ENCODE measurements at regions not wholly inside any gene's neighbourhood (a gene's known extent, or its start where the extent isn't known, plus 50 kb on each side); places are given as distances from the start of the nearest gene placed in this dataset.

DNA sequence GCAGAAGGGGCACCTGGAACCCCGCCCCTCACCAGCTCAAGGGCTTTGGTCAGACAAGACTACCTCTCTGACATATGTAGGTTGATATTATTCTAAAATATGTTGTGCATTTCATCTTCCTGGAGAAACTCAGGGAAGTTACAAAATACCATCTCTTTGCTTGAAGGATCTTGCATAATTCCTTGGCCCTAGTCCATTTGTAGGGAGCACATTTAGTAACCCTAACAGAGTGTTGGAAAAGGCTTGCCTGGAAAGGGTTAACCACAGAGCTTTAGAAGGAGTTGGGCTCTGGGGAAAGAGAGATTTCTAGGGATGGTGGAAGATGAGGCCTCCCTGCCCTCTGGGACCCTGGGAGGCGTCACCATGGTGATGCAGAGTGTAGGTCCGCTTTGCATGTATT is 143.0 kb upstream of the SLC1A4 start:
- no peaks in the 10 kb centered on the region for H3K79me2 ChIP-seq (ENCODE audit: control insufficient read depth, insufficient read depth, low read length)
- POLR2A ChIA-PET: no interaction called here
- BruUV-seq (replicated peaks): no TSS peak
- no peaks in the 10 kb centered on the region for H3K36me3 ChIP-seq (ENCODE audit: control insufficient read depth in 2 of 2, extremely low read depth in 1 of 2, insufficient read depth in 2 of 2, low read length in 2 of 2)
- H2AFZ ChIP-seq (ENCODE audit: low read depth, low read length): no peak overlapping the region
- no peak for DNase-seq (ENCODE audit: low read depth, low spot score)
- no peak for FAIRE-seq
- no peak overlapping the region for H3K4me3 ChIP-seq (replicated peaks in 1 of 3; ENCODE audit: insufficient read depth in 1 of 3, low read depth in 1 of 3, low read length in 3 of 3)
- H3K4me2 ChIP-seq (ENCODE audit: insufficient read depth, low read length): no peak overlapping the region
- no peak overlapping the region for H3K27ac ChIP-seq (ENCODE audit: insufficient read depth, low read depth, low read length)
- H4K20me1 ChIP-seq (replicated peaks; ENCODE audit: control insufficient read depth, extremely low read depth, insufficient read depth, low read length): no peaks in the 10 kb centered on the region
- CTCF ChIA-PET: no interaction called here
- intact Hi-C loops (cut with micrococcal nuclease): no loop called here
- TF ChIP-seq POLR2A (IDR thresholded peaks at IDR 0.05; ENCODE audit: low read depth, low read length) (no peak), EZH2 (IDR thresholded peaks at IDR 0.05; ENCODE audit: borderline replicate concordance, low read depth, low read length, severe bottlenecking) (no peak), GATA2 (IDR thresholded peaks at IDR 0.05; ENCODE audit: insufficient read depth, insufficient read length, low read depth, low read length) (no peak)
- TF ChIP-seq, protein P1, sequence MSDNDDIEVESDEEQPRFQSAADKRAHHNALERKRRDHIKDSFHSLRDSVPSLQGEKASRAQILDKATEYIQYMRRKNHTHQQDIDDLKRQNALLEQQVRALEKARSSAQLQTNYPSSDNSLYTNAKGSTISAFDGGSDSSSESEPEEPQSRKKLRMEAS (IDR thresholded peaks at IDR 0.05; ENCODE audit: insufficient read depth, insufficient read length): no peak
- H3K9ac ChIP-seq (replicated peaks; ENCODE audit: extremely low read depth, insufficient read depth, low read length): no peak overlapping the region
- H3K9me3 ChIP-seq (replicated peaks; ENCODE audit: control insufficient read depth, insufficient read depth, low read length): no peaks in the 10 kb centered on the region
- dilution Hi-C loops (cut with MboI; ENCODE audit: extremely low pct_ligation_motif_present, low sequenced_read_pairs): no loop called here
- no peaks in the 10 kb centered on the region for H3K27me3 ChIP-seq (ENCODE audit: control insufficient read depth in 2 of 2, insufficient read depth in 2 of 2, low read length in 2 of 2)
- H3K9me1 ChIP-seq (replicated peaks; ENCODE audit: control insufficient read depth, extremely low read depth, insufficient read depth, low read length): no peaks in the 10 kb centered on the region
- no peaks in the 10 kb centered on the region for H3K4me1 ChIP-seq (ENCODE audit: control insufficient read depth, extremely low read depth, insufficient read depth, low read length)

GRCh38 chr2:64847930-64848329 is 141.3 kb upstream of the SLC1A4 start:
- no TSS peak for BruUV-seq (replicated peaks)
- DNase-seq (ENCODE audit: low read depth, low spot score) (no peak), FAIRE-seq (peak; percentile 44)
- Histone ChIP-seq H2AFZ (ENCODE audit: low read depth, low read length) (no peak overlapping the region), H3K4me1 (ENCODE audit: control insufficient read depth, extremely low read depth, insufficient read depth, low read length) (no peaks in the 10 kb centered on the region), H4K20me1 (replicated peaks; ENCODE audit: control insufficient read depth, extremely low read depth, insufficient read depth, low read length) (no peaks in the 10 kb centered on the region), H3K9me1 (replicated peaks; ENCODE audit: control insufficient read depth, extremely low read depth, insufficient read depth, low read length) (no peaks in the 10 kb centered on the region), H3K4me2 (ENCODE audit: insufficient read depth, low read length) (no peak overlapping the region), H3K27ac (ENCODE audit: insufficient read depth, low read depth, low read length) (no peak overlapping the region), H3K9ac (replicated peaks; ENCODE audit: extremely low read depth, insufficient read depth, low read length) (no peak overlapping the region), H3K9me3 (replicated peaks; ENCODE audit: control insufficient read depth, insufficient read depth, low read length) (no peaks in the 10 kb centered on the region), H3K4me3 (replicated peaks in 1 of 3; ENCODE audit: insufficient read depth in 1 of 3, low read depth in 1 of 3, low read length in 3 of 3) (no peak overlapping the region), H3K36me3 (ENCODE audit: control insufficient read depth in 2 of 2, extremely low read depth in 1 of 2, insufficient read depth in 2 of 2, low read length in 2 of 2) (no peaks in the 10 kb centered on the region), H3K27me3 (ENCODE audit: control insufficient read depth in 2 of 2, insufficient read depth in 2 of 2, low read length in 2 of 2) (no peaks in the 10 kb centered on the region), H3K79me2 (ENCODE audit: control insufficient read depth, insufficient read depth, low read length) (no peaks in the 10 kb centered on the region)
- POLR2A ChIA-PET: no interaction called here
- dilution Hi-C loops (cut with MboI; ENCODE audit: extremely low pct_ligation_motif_present, low sequenced_read_pairs) (no loop called here), intact Hi-C loops (cut with micrococcal nuclease) (no loop called here)
- CTCF ChIA-PET: interaction anchor here (0.5 to 1.4 kb wide), 4 partner anchors 16 to 728 kb away, joined by 3 to 5 read pairs (median 4); no protein-coding TSS in a partner anchor
- TF ChIP-seq POLR2AphosphoS5 (IDR thresholded peaks at IDR 0.05; ENCODE audit: insufficient read depth, low read depth, low read length) (no peak), JUN (IDR thresholded peaks at IDR 0.05; ENCODE audit: borderline replicate concordance, insufficient read depth, insufficient read length, low read depth) (no peak), FOS (IDR thresholded peaks at IDR 0.05; ENCODE audit: borderline replicate concordance, insufficient read depth, low read length) (no peak), POLR2A (IDR thresholded peaks at IDR 0.05; ENCODE audit: low read depth, low read length) (no peak), MYC (IDR thresholded peaks at IDR 0.05; ENCODE audit: low read depth, low read length) (no peak), GATA2 (IDR thresholded peaks at IDR 0.05; ENCODE audit: insufficient read depth, insufficient read length, low read depth, low read length) (no peak), EZH2 (IDR thresholded peaks at IDR 0.05; ENCODE audit: borderline replicate concordance, low read depth, low read length, severe bottlenecking) (no peak)
- TF ChIP-seq, protein P1 (IDR thresholded peaks at IDR 0.05; ENCODE audit: insufficient read depth, insufficient read length): no peak
- TF ChIP-seq, protein P2, sequence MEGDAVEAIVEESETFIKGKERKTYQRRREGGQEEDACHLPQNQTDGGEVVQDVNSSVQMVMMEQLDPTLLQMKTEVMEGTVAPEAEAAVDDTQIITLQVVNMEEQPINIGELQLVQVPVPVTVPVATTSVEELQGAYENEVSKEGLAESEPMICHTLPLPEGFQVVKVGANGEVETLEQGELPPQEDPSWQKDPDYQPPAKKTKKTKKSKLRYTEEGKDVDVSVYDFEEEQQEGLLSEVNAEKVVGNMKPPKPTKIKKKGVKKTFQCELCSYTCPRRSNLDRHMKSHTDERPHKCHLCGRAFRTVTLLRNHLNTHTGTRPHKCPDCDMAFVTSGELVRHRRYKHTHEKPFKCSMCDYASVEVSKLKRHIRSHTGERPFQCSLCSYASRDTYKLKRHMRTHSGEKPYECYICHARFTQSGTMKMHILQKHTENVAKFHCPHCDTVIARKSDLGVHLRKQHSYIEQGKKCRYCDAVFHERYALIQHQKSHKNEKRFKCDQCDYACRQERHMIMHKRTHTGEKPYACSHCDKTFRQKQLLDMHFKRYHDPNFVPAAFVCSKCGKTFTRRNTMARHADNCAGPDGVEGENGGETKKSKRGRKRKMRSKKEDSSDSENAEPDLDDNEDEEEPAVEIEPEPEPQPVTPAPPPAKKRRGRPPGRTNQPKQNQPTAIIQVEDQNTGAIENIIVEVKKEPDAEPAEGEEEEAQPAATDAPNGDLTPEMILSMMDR (IDR thresholded peaks at IDR 0.05; ENCODE audit: extremely low read depth in 1 of 2, insufficient read depth in 1 of 2, low read depth in 1 of 2, low read length in 2 of 2): no peak

Data from endothelial cell of umbilical vein (primary cell).